ENCODE measurements at regions not wholly inside any gene's neighbourhood (a gene's known extent, or its start where the extent isn't known, plus 50 kb on each side); places are given as distances from the start of the nearest gene placed in this dataset.

- Histone ChIP-seq H3K27ac (no peak overlapping the region), H3K4me1 (no peaks in the 10 kb centered on the region), H3K4me3 (no peak overlapping the region), H3K36me3 (no peaks in the 10 kb centered on the region), H3K27me3 (no peaks in the 10 kb centered on the region), H3K9me3 (no peaks in the 10 kb centered on the region)
- no peak for TF ChIP-seq POLR2A (IDR thresholded peaks at IDR 0.05)
- ATAC-seq, result no peak
Observed at GRCh38 chr2:56940054-56940453, 756.3 kb downstream of the CCDC85A start.

- WGBS, 2 donors (ENCODE audit: low coverage in 1 of 2), result 82 to 84% methylated on average over 2 of the region's 2 CpGs
- no peak for ATAC-seq
- Histone ChIP-seq H3K9me3 (peaks cover 0 to 20% (median 0%) of the 10 kb centered on the region in 3 donors), H3K36me3 (no peaks in the 10 kb centered on the region), H3K27ac (no peak overlapping the region), H3K4me3 (no peak overlapping the region), H3K27me3 (no peaks in the 10 kb centered on the region), H3K4me1 (no peaks in the 10 kb centered on the region)
- TF ChIP-seq EP300 (IDR thresholded peaks at IDR 0.05), result no peak
- no peak for TF ChIP-seq CTCF (IDR thresholded peaks at IDR 0.05)
- TF ChIP-seq POLR2AphosphoS5 (IDR thresholded peaks at IDR 0.05), result no peak
- TF ChIP-seq POLR2A (IDR thresholded peaks at IDR 0.05), result no peak
Observed at GRCh38 chr2:56952871-56953270, 769.1 kb downstream of the CCDC85A start.

GRCh38 chr2:56960581-56960980, 776.8 kb downstream of the CCDC85A start:
- ATAC-seq, result no peak
- Histone ChIP-seq H3K4me3 (no peak overlapping the region), H3K9me3 (peaks cover 0 to 12% (median 0%) of the 10 kb centered on the region in 3 donors), H3K4me1 (no peaks in the 10 kb centered on the region), H3K27me3 (no peaks in the 10 kb centered on the region), H3K36me3 (no peaks in the 10 kb centered on the region), H3K27ac (no peak overlapping the region)
- TF ChIP-seq CTCF (IDR thresholded peaks at IDR 0.05), result no peak
- WGBS, 2 donors (ENCODE audit: low coverage in 1 of 2), result 56 to 67% methylated on average over 1 of the region's 1 CpG

- TF ChIP-seq POLR2A (IDR thresholded peaks at IDR 0.05) (no peak), POLR2AphosphoS5 (IDR thresholded peaks at IDR 0.05) (no peak), CTCF (IDR thresholded peaks at IDR 0.05) (no peak), EP300 (IDR thresholded peaks at IDR 0.05) (no peak)
- Histone ChIP-seq H3K4me3 (no peak overlapping the region), H3K4me1 (no peaks in the 10 kb centered on the region), H3K27ac (no peak overlapping the region), H3K9me3 (no peaks in the 10 kb centered on the region), H3K36me3 (no peaks in the 10 kb centered on the region), H3K27me3 (no peaks in the 10 kb centered on the region)
- no peak for ATAC-seq
- WGBS, 2 donors (ENCODE audit: low coverage in 1 of 2), result 56 to 76% methylated on average over 1 of the region's 1 CpG
Observed at GRCh38 chr2:56962673-56963072, 778.9 kb downstream of the CCDC85A start.

- Histone ChIP-seq H3K27me3 (no peaks in the 10 kb centered on the region), H3K4me1 (no peaks in the 10 kb centered on the region), H3K27ac (no peak overlapping the region), H3K9me3 (no peaks in the 10 kb centered on the region), H3K36me3 (no peaks in the 10 kb centered on the region), H3K4me3 (no peak overlapping the region)
- TF ChIP-seq EP300 (IDR thresholded peaks at IDR 0.05) (no peak), POLR2A (IDR thresholded peaks at IDR 0.05) (no peak), CTCF (IDR thresholded peaks at IDR 0.05) (no peak), POLR2AphosphoS5 (IDR thresholded peaks at IDR 0.05) (no peak)
- 73 to 75% methylated on average over 1 to 3 of the region's 3 CpGs for WGBS, 2 donors (ENCODE audit: low coverage in 1 of 2)
- no peak for ATAC-seq
Observed at GRCh38 chr2:56969513-56969912, 785.7 kb downstream of the CCDC85A start.
